Activated CD4-positive, alpha-beta T cell treated with anti-CD3 and anti-CD28 coated beads, Interleukin-2, amount 50 U/mL, for 1 hour (primary cell): ENCODE measurements at regions not wholly inside any gene's neighbourhood (a gene's known extent, or its start where the extent isn't known, plus 50 kb on each side); places are given as distances from the start of the nearest gene placed in this dataset.
"Not testable (repeated sequence)": the region's sequence is repeated elsewhere in the genome, so short reads cannot be mapped to it uniquely, and the experiment has no call there.

ENCODE experiments used
- DNase-seq: peaks from one replicate; pipeline ENCODE4 v3.0.0-alpha.2; 2020

- not testable (repeated sequence) for DNase-seq
Observed at GRCh38 chr6:158881276-158881675, 62.1 kb upstream of the EZR start.

- no peak for DNase-seq
Observed at GRCh38 chr6:158879180-158879579, 60.0 kb upstream of the EZR start.

- DNase-seq = no peak
Observed at GRCh38 chr6:158877716-158878115, 58.5 kb upstream of the EZR start.

GRCh38 chr6:158876886-158877285, 57.7 kb upstream of the EZR start:
- no peak for DNase-seq

GRCh38 chr6:158870649-158870957, 51.4 kb upstream of the EZR start:
- no peak for DNase-seq

- peak; percentile 54 for DNase-seq
Observed at GRCh38 chr6:158869826-158870648, 50.9 kb upstream of the EZR start.

- DNase-seq = peak; percentile 97
Observed at GRCh38 chr6:158868890-158869825, 50.0 kb upstream of the EZR start.
